Suprapubic skin (tissue), 4 donors: ENCODE measurements at regions not wholly inside any gene's neighbourhood (a gene's known extent, or its start where the extent isn't known, plus 50 kb on each side); places are given as distances from the start of the nearest gene placed in this dataset.

Source experiments
- DNase-seq, 2 donors: peaks; one replicate each; pipeline ENCODE4 v3.0.0-alpha.2; 2019; ENCODE audit warnings: low spot score in 2 of 2
- H3K27ac ChIP-seq: fragments of 200-600 bp; sonication (generic); one replicate; pipeline ENCODE4 v1.5.1; 2019
- H3K27me3 ChIP-seq: fragments of 200-600 bp; sonication (generic); one replicate; pipeline ENCODE4 v1.5.1; 2019
- H3K36me3 ChIP-seq: fragments of 200-600 bp; sonication (generic); one replicate; pipeline ENCODE4 v1.5.1; 2019
- H3K4me1 ChIP-seq: fragments of 200-600 bp; sonication (generic); one replicate; pipeline ENCODE4 v1.5.1; 2019
- H3K4me3 ChIP-seq: fragments of 200-600 bp; sonication (generic); one replicate; pipeline ENCODE4 v1.5.1; 2019; ENCODE audit warnings: mild to moderate bottlenecking
- H3K9me3 ChIP-seq: fragments of 200-600 bp; sonication (generic); one replicate; pipeline ENCODE4 v1.5.1; 2019
- CTCF ChIP-seq, 2 donors: fragments of 200-600 bp in 1 of 2; fragments of 450-650 bp in 1 of 2; sonication (generic) in 1 of 2; IDR thresholded peaks; one replicate each; pipeline ENCODE4 v1.5.1; 2016 to 2019; ENCODE audit warnings: antibody characterized with exemption in 2 of 2, mild to moderate bottlenecking in 1 of 2, moderate library complexity in 1 of 2
- EP300 ChIP-seq: sonication (generic); formaldehyde crosslinking; IDR thresholded peaks from one replicate; pipeline ENCODE4 v1.6.1; 2017; ENCODE audit warnings: antibody characterized with exemption
- POLR2A ChIP-seq, 2 donors: fragments of 450-650 bp; IDR thresholded peaks; one replicate each; pipeline ENCODE4 v1.6.1; 2017; ENCODE audit warnings: antibody characterized with exemption in 2 of 2, mild to moderate bottlenecking in 2 of 2, moderate library complexity in 2 of 2
- POLR2AphosphoS5 ChIP-seq, 3 donors: sonication (generic); formaldehyde crosslinking; IDR thresholded peaks; one replicate each; pipeline ENCODE4 v1.6.1; 2017; ENCODE audit warnings: antibody characterized with exemption in 3 of 3
- WGBS: methylation state at CpG from one replicate; pipeline ENCODE4 v1.1.5; 2018; 5-methylcytosine and 5-hydroxymethylcytosine counted together

GRCh38 chr11:79902493-79902892, 461.7 kb upstream of the TENM4 start:
- DNase-seq: no peak
- Histone ChIP-seq H3K4me1 (no peaks in the 10 kb centered on the region), H3K27me3 (no peaks in the 10 kb centered on the region), H3K27ac (no peak overlapping the region), H3K36me3 (no peaks in the 10 kb centered on the region), H3K4me3 (no peak overlapping the region), H3K9me3 (no peaks in the 10 kb centered on the region)
- TF ChIP-seq POLR2AphosphoS5 (IDR thresholded peaks at IDR 0.05): no peak
- no peak for TF ChIP-seq EP300
- TF ChIP-seq CTCF (IDR thresholded peaks at IDR 0.05): no peak
- TF ChIP-seq POLR2A (IDR thresholded peaks at IDR 0.05): no peak
- 62% methylated on average over 2 of the region's 2 CpGs for WGBS

- no peaks in the 10 kb centered on the region for H3K27me3 ChIP-seq
- H3K27ac ChIP-seq: no peak overlapping the region
- no peak overlapping the region for H3K4me3 ChIP-seq
- no peak for TF ChIP-seq CTCF (IDR thresholded peaks at IDR 0.05)
- no peak for TF ChIP-seq POLR2A (IDR thresholded peaks at IDR 0.05)
- no peak for TF ChIP-seq POLR2AphosphoS5 (IDR thresholded peaks at IDR 0.05)
- no peak for TF ChIP-seq EP300
- H3K36me3 ChIP-seq: no peaks in the 10 kb centered on the region
- H3K9me3 ChIP-seq: no peaks in the 10 kb centered on the region
- 66% methylated on average over 1 of the region's 1 CpG for WGBS
- DNase-seq: no peak
- H3K4me1 ChIP-seq: no peaks in the 10 kb centered on the region
These were observed 457.1 kb upstream of the TENM4 start for GRCh38 chr11:79897896-79898295.

- Histone ChIP-seq H3K4me1 (no peaks in the 10 kb centered on the region), H3K9me3 (no peaks in the 10 kb centered on the region), H3K4me3 (no peak overlapping the region), H3K27ac (no peak overlapping the region), H3K36me3 (no peaks in the 10 kb centered on the region), H3K27me3 (no peaks in the 10 kb centered on the region)
- no peak for DNase-seq
- TF ChIP-seq POLR2AphosphoS5 (IDR thresholded peaks at IDR 0.05) (no peak), EP300 (no peak), POLR2A (IDR thresholded peaks at IDR 0.05) (no peak), CTCF (IDR thresholded peaks at IDR 0.05) (no peak)
These were observed 455.4 kb upstream of the TENM4 start for GRCh38 chr11:79896258-79896657.

- no peak overlapping the region for H3K27ac ChIP-seq
These were observed 453.3 kb upstream of the TENM4 start for GRCh38 chr11:79894111-79894510.

GRCh38 chr11:79890272-79890671, 449.4 kb upstream of the TENM4 start:
- Histone ChIP-seq H3K4me1 (no peaks in the 10 kb centered on the region), H3K27me3 (no peaks in the 10 kb centered on the region), H3K27ac (no peak overlapping the region), H3K4me3 (no peak overlapping the region), H3K36me3 (no peaks in the 10 kb centered on the region), H3K9me3 (no peaks in the 10 kb centered on the region)
- DNase-seq: no peak
- 22% methylated on average over 1 of the region's 1 CpG for WGBS
- TF ChIP-seq POLR2A (IDR thresholded peaks at IDR 0.05): no peak
- TF ChIP-seq EP300: no peak
- no peak for TF ChIP-seq CTCF (IDR thresholded peaks at IDR 0.05)
- no peak for TF ChIP-seq POLR2AphosphoS5 (IDR thresholded peaks at IDR 0.05)

More at GRCh38 chr11:79894111-79894510, 453.3 kb upstream of the TENM4 start:
- no peak for TF ChIP-seq POLR2A (IDR thresholded peaks at IDR 0.05)
- TF ChIP-seq CTCF (IDR thresholded peaks at IDR 0.05): no peak
- TF ChIP-seq POLR2AphosphoS5 (IDR thresholded peaks at IDR 0.05): no peak
- TF ChIP-seq EP300: no peak
- no peak overlapping the region for H3K4me3 ChIP-seq
- no peaks in the 10 kb centered on the region for H3K9me3 ChIP-seq
- H3K36me3 ChIP-seq: no peaks in the 10 kb centered on the region
- no peaks in the 10 kb centered on the region for H3K4me1 ChIP-seq
- WGBS: 74% methylated on average over 3 of the region's 3 CpGs
- no peaks in the 10 kb centered on the region for H3K27me3 ChIP-seq
- no peak for DNase-seq
